Naive thymus-derived CD8-positive, alpha-beta T cell (primary cell): ENCODE measurements at regions not wholly inside any gene's neighbourhood (a gene's known extent, or its start where the extent isn't known, plus 50 kb on each side); places are given as distances from the start of the nearest gene placed in this dataset.

Source experiments
- ATAC-seq, 2 donors: fragments of 150-1000 bp; cut with Tn5 transposase in 1 of 2; sonication (Bioruptor Pico), chemical (Tn5 transposase) in 1 of 2; 1 replicate in 1 of 2; 2 replicates in 1 of 2; pipeline ENCODE4 v1.10.0; 2021; ENCODE audit warnings: mild to moderate bottlenecking in 2 of 2, moderate library complexity in 2 of 2
- POLR2A ChIA-PET: fragments of 350-600 bp; sonication (Branson Sonifier 250); formaldehyde crosslinking; loops from one replicate; lab custom pipeline; 2021; ENCODE audit warnings: antibody characterized with exemption; lab: Charles Lee
- DNase-seq, 10 donors: peaks; one replicate each; pipeline versions ENCODE4 v3.0.0 to v3.0.0-alpha.2; 2020 to 2022
- H3K27ac Mint-ChIP-seq, 10 donors: one replicate each; pipeline ENCODE4 v1.8.0; 2020 to 2022; ENCODE audit warnings: mild to moderate bottlenecking in 10 of 10, mixed read lengths in 10 of 10, moderate library complexity in 4 of 10, inconsistent platforms in 1 of 10
- H3K27me3 Mint-ChIP-seq, 5 donors: one replicate each; pipeline ENCODE4 v1.8.0; 2021 to 2022; ENCODE audit warnings: mixed read lengths in 5 of 5
- H3K36me3 Mint-ChIP-seq, 3 donors: one replicate each; pipeline ENCODE4 v1.8.0; 2020 to 2022; ENCODE audit warnings: mixed read lengths in 3 of 3, mild to moderate bottlenecking in 2 of 3, inconsistent platforms in 1 of 3
- H3K4me1 Mint-ChIP-seq, 4 donors: one replicate each; pipeline ENCODE4 v1.8.0; 2021 to 2022; ENCODE audit warnings: mixed read lengths in 4 of 4
- H3K4me3 Mint-ChIP-seq, 10 donors: one replicate each; pipeline ENCODE4 v1.8.0; 2020 to 2022; ENCODE audit warnings: mild to moderate bottlenecking in 10 of 10, mixed read lengths in 10 of 10, moderate library complexity in 6 of 10, inconsistent platforms in 1 of 10
- H3K9me3 Mint-ChIP-seq, 9 donors: one replicate each; pipeline ENCODE4 v1.8.0; 2020 to 2022; ENCODE audit warnings: mixed read lengths in 9 of 9, mild to moderate bottlenecking in 3 of 9, inconsistent platforms in 1 of 9, moderate library complexity in 1 of 9

GRCh38 chr5:82406205-82406773 is 128.1 kb upstream of the RPS23 start:
- DNase-seq (no peak), ATAC-seq (no peak)
- POLR2A ChIA-PET, result no interaction called here
- Mint-ChIP-seq H3K27ac (no peak overlapping the region), H3K4me3 (no peak overlapping the region), H3K27me3 (peaks cover 0 to 2% (median 0%) of the 10 kb centered on the region in 5 donors), H3K4me1 (no peaks in the 10 kb centered on the region), H3K36me3 (peaks cover 0 to 6% (median 4%) of the 10 kb centered on the region in 3 donors), H3K9me3 (peaks cover 0 to 13% (median 6%) of the 10 kb centered on the region in 9 donors)

DNA sequence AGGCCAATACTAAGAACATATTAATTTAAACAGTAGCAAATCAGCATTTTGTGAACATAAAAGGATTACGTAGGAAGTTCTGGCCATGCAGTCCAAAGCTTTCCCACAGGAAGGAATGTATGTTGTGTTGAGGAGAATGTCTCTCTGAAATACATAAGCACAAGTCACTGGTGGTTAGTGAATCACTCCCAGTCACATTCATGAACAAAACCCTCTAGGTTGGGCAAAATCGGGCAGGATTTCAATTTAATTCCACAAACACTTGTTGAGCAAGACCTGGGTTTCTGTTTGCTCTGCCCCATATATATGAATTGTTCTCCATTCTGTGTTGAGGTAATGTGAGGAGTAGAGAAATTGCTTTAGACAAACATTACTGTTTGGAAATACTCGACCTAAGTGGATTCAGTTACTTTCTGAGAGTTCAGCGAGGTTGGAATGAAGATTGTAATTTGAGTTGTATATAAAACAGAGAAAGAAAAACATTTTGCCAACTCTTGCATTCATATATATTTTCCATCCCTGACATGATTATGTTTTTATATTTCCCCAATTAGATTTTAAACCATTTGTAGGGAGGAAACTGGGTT is 127.6 kb upstream of the RPS23 start:
- ATAC-seq (no peak), DNase-seq (no peak)
- H3K4me3 Mint-ChIP-seq, result no peak overlapping the region
- H3K27ac Mint-ChIP-seq, result no peak overlapping the region
- H3K27me3 Mint-ChIP-seq, result peaks cover 0 to 2% (median 0%) of the 10 kb centered on the region in 5 donors
- H3K9me3 Mint-ChIP-seq, result peaks cover 0 to 13% (median 6%) of the 10 kb centered on the region in 9 donors
- peaks cover 0 to 6% (median 4%) of the 10 kb centered on the region in 3 donors for H3K36me3 Mint-ChIP-seq
- no peaks in the 10 kb centered on the region for H3K4me1 Mint-ChIP-seq
- POLR2A ChIA-PET, result no interaction called here

DNA sequence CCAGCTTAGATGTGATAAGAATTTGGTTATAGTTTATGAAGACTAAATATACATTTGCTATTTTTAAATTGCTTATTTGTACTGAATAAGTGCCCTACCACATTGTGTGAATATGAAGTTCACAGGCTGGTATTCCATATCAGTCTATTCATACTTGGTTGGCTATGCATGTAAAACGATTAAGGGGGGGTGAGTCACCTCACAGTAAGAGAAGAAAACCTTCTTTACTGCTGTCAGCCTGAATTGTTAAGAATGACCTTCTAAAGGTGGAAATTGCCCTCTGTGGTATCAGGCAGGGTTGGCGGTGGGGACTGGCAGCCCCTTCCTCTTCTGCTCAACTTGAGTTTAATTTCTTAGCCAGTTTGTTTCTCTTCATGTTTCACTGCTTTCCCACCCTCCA is 127.0 kb upstream of the RPS23 start:
- H3K9me3 Mint-ChIP-seq, result peaks cover 0 to 13% (median 6%) of the 10 kb centered on the region in 9 donors
- POLR2A ChIA-PET, result no interaction called here
- DNase-seq (no peak), ATAC-seq (no peak)
- H3K27ac Mint-ChIP-seq, result no peak overlapping the region
- H3K4me3 Mint-ChIP-seq, result no peak overlapping the region
- H3K27me3 Mint-ChIP-seq, result peaks cover 0 to 2% (median 0%) of the 10 kb centered on the region in 5 donors
- no peaks in the 10 kb centered on the region for H3K4me1 Mint-ChIP-seq
- H3K36me3 Mint-ChIP-seq, result peaks cover 0 to 6% (median 4%) of the 10 kb centered on the region in 3 donors

GRCh38 chr5:82404382-82404945 is 126.3 kb upstream of the RPS23 start:
- H3K4me1 Mint-ChIP-seq, result no peaks in the 10 kb centered on the region
- no peak for ATAC-seq
- no peak overlapping the region for H3K27ac Mint-ChIP-seq
- H3K9me3 Mint-ChIP-seq, result peaks cover 0 to 13% (median 6%) of the 10 kb centered on the region in 9 donors
- DNase-seq, result no peak
- H3K27me3 Mint-ChIP-seq, result peaks cover 0 to 2% (median 0%) of the 10 kb centered on the region in 5 donors
- POLR2A ChIA-PET, result no interaction called here
- H3K36me3 Mint-ChIP-seq, result peaks cover 0 to 6% (median 4%) of the 10 kb centered on the region in 3 donors
- H3K4me3 Mint-ChIP-seq, result no peak overlapping the region

GRCh38 chr5:82403724-82404123 is 125.6 kb upstream of the RPS23 start:
- ATAC-seq (no peak), DNase-seq (no peak)
- Mint-ChIP-seq H3K4me1 (no peaks in the 10 kb centered on the region), H3K4me3 (no peak overlapping the region), H3K27me3 (peaks cover 0 to 2% (median 0%) of the 10 kb centered on the region in 5 donors), H3K27ac (no peak overlapping the region), H3K9me3 (peaks cover 0 to 13% (median 6%) of the 10 kb centered on the region in 9 donors), H3K36me3 (peaks cover 0 to 6% (median 4%) of the 10 kb centered on the region in 3 donors)
- POLR2A ChIA-PET, result no interaction called here

- Mint-ChIP-seq H3K27me3 (peaks cover 0 to 2% (median 0%) of the 10 kb centered on the region in 5 donors), H3K36me3 (peaks cover 0 to 6% (median 4%) of the 10 kb centered on the region in 3 donors), H3K4me1 (no peaks in the 10 kb centered on the region), H3K4me3 (no peak overlapping the region), H3K27ac (no peak overlapping the region), H3K9me3 (peaks cover 0 to 13% (median 6%) of the 10 kb centered on the region in 9 donors)
- DNase-seq (no peak), ATAC-seq (no peak)
- POLR2A ChIA-PET, result no interaction called here
Measured at GRCh38 chr5:82403026-82403425, 124.9 kb upstream of the RPS23 start.

GRCh38 chr5:82399111-82399510 is 121.0 kb upstream of the RPS23 start:
- Mint-ChIP-seq H3K36me3 (no peaks in the 10 kb centered on the region), H3K9me3 (peaks cover 0 to 3% (median 0%) of the 10 kb centered on the region in 9 donors), H3K27ac (no peak overlapping the region), H3K4me1 (no peaks in the 10 kb centered on the region), H3K27me3 (no peaks in the 10 kb centered on the region), H3K4me3 (no peak overlapping the region)
- POLR2A ChIA-PET, result no interaction called here
- no peak for ATAC-seq
- no peak for DNase-seq

DNA sequence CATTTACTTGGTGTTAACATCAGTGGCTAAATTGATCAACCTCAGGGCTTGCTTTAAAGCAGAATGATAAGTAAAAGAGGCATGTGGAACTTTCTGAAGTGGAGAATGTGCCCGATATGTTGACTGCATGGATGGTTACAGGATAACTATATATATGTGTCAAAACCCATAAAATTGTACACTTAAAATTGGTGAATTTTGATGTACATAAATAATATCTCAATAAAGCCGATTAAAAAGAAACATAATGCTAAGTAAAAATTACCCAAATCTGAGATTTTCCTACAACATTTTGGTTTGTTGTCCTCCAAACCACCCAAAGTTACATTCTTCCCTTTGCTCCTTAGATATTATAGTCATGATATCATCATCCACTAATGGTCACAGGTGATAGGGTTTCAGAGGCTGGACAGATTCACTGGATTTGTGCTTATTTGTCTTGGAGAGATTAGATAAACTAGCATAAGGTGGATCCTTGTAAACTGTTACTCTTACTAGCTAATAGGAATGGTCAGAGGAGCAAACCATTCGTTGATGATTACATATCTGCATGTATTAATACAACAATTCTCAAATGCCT is 119.7 kb upstream of the RPS23 start:
- ATAC-seq, result no peak
- no peak for DNase-seq
- POLR2A ChIA-PET, result no interaction called here
- no peaks in the 10 kb centered on the region for H3K4me1 Mint-ChIP-seq
- no peaks in the 10 kb centered on the region for H3K27me3 Mint-ChIP-seq
- H3K4me3 Mint-ChIP-seq, result no peak overlapping the region
- no peak overlapping the region for H3K27ac Mint-ChIP-seq
- H3K36me3 Mint-ChIP-seq, result no peaks in the 10 kb centered on the region
- peaks cover 0 to 3% (median 0%) of the 10 kb centered on the region in 9 donors for H3K9me3 Mint-ChIP-seq

- POLR2A ChIA-PET, result no interaction called here
- Mint-ChIP-seq H3K4me1 (no peaks in the 10 kb centered on the region), H3K36me3 (no peaks in the 10 kb centered on the region)
Measured at GRCh38 chr5:82396871-82397514, 118.8 kb upstream of the RPS23 start.

DNA sequence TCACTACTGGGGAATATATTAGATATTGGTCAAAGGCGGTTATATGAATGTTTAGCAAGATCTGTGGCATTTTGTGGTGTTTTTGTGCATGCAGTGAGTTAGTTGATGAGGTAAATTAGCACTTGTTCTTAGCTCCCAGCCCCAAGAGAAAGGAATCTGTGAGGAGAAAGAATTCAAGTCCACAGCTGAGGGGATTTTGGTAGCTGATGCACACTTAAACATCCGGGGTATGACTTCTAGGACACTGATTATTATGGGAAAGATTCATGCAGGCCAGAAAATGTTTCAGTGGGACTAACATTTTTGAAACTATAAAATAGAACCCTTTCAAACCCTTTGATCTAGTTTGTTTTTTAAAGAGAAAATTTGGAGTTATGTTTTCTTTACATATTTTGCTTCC is 118.2 kb upstream of the RPS23 start:
- no peaks in the 10 kb centered on the region for H3K9me3 Mint-ChIP-seq
- DNase-seq (no peak), ATAC-seq (no peak)
- no peaks in the 10 kb centered on the region for H3K36me3 Mint-ChIP-seq
- no peak overlapping the region for H3K27ac Mint-ChIP-seq
- POLR2A ChIA-PET, result no interaction called here
- no peaks in the 10 kb centered on the region for H3K4me1 Mint-ChIP-seq
- no peak overlapping the region for H3K4me3 Mint-ChIP-seq
- H3K27me3 Mint-ChIP-seq, result peaks cover 0 to 8% (median 0%) of the 10 kb centered on the region in 5 donors

More at GRCh38 chr5:82396871-82397514, 118.8 kb upstream of the RPS23 start:
- Mint-ChIP-seq H3K27ac (no peak overlapping the region), H3K9me3 (no peaks in the 10 kb centered on the region), H3K4me3 (no peak overlapping the region), H3K27me3 (peaks cover 0 to 4% (median 0%) of the 10 kb centered on the region in 5 donors)
- DNase-seq (no peak), ATAC-seq (no peak)

GRCh38 chr5:82393951-82394350 is 115.8 kb upstream of the RPS23 start:
- no peaks in the 10 kb centered on the region for H3K4me1 Mint-ChIP-seq
- H3K36me3 Mint-ChIP-seq, result no peaks in the 10 kb centered on the region
- H3K27me3 Mint-ChIP-seq, result peaks cover 0 to 10% (median 3%) of the 10 kb centered on the region in 5 donors
- no peak overlapping the region for H3K4me3 Mint-ChIP-seq
- ATAC-seq, result no peak
- no peak for DNase-seq
- POLR2A ChIA-PET, result no interaction called here
- no peak overlapping the region for H3K27ac Mint-ChIP-seq
- no peaks in the 10 kb centered on the region for H3K9me3 Mint-ChIP-seq

- POLR2A ChIA-PET, result no interaction called here
- no peak for ATAC-seq
- Mint-ChIP-seq H3K27me3 (peaks cover 0 to 10% (median 6%) of the 10 kb centered on the region in 5 donors), H3K27ac (no peak overlapping the region), H3K36me3 (no peaks in the 10 kb centered on the region), H3K4me3 (no peak overlapping the region), H3K4me1 (peaks cover 0 to 2% (median under 1%) of the 10 kb centered on the region in 4 donors), H3K9me3 (no peaks in the 10 kb centered on the region)
- DNase-seq, result no peak
Measured at GRCh38 chr5:82390088-82390487, 111.9 kb upstream of the RPS23 start.

- Mint-ChIP-seq H3K4me1 (peaks cover 0 to 2% (median under 1%) of the 10 kb centered on the region in 4 donors), H3K27ac (no peak overlapping the region), H3K9me3 (no peaks in the 10 kb centered on the region), H3K36me3 (no peaks in the 10 kb centered on the region), H3K27me3 (peaks cover 0 to 10% (median 6%) of the 10 kb centered on the region in 5 donors), H3K4me3 (no peak overlapping the region)
- POLR2A ChIA-PET, result no interaction called here
- DNase-seq, result no peak
- ATAC-seq, result no peak
Measured at GRCh38 chr5:82389347-82389746, 111.2 kb upstream of the RPS23 start.
